ENCODE measurements at regions not wholly inside any gene's neighbourhood (a gene's known extent, or its start where the extent isn't known, plus 50 kb on each side); places are given as distances from the start of the nearest gene placed in this dataset.

DNA sequence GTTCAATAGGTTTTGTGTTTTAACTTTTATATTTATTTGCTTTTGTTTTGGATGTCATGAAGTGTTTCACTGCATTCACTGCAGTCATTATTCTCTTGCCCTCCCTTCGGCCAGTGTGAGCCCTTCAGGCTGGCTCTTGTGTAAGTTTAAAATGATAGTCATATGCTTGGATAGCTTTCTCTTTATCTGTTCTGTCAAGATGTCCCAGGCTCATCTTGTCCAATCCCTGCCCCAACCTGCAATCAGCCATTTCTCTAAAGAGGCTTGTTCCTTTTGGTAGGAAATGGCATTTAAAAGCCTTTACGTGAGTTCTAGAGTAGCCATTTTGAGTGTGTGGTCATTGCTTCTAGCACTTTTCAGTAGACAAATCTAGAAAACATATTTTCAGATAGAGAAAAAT, 238.0 kb upstream of the SLC39A10 start:
- TF ChIP-seq, protein P1, sequence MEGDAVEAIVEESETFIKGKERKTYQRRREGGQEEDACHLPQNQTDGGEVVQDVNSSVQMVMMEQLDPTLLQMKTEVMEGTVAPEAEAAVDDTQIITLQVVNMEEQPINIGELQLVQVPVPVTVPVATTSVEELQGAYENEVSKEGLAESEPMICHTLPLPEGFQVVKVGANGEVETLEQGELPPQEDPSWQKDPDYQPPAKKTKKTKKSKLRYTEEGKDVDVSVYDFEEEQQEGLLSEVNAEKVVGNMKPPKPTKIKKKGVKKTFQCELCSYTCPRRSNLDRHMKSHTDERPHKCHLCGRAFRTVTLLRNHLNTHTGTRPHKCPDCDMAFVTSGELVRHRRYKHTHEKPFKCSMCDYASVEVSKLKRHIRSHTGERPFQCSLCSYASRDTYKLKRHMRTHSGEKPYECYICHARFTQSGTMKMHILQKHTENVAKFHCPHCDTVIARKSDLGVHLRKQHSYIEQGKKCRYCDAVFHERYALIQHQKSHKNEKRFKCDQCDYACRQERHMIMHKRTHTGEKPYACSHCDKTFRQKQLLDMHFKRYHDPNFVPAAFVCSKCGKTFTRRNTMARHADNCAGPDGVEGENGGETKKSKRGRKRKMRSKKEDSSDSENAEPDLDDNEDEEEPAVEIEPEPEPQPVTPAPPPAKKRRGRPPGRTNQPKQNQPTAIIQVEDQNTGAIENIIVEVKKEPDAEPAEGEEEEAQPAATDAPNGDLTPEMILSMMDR (IDR thresholded peaks at IDR 0.05), result no peak
- H3K27ac ChIP-seq, result no peak overlapping the region
- H3K4me3 ChIP-seq (ENCODE audit: low read depth in 1 of 2, low read length in 1 of 2), result no peak overlapping the region
- H3K36me3 ChIP-seq, result no peaks in the 10 kb centered on the region
- H3K9me3 ChIP-seq, result no peaks in the 10 kb centered on the region
- no peaks in the 10 kb centered on the region for H3K27me3 ChIP-seq
- no peaks in the 10 kb centered on the region for H3K4me1 ChIP-seq (ENCODE audit: control insufficient read depth in 1 of 2, insufficient read depth in 1 of 2, low read depth in 1 of 2, low read length in 1 of 2)

DNA sequence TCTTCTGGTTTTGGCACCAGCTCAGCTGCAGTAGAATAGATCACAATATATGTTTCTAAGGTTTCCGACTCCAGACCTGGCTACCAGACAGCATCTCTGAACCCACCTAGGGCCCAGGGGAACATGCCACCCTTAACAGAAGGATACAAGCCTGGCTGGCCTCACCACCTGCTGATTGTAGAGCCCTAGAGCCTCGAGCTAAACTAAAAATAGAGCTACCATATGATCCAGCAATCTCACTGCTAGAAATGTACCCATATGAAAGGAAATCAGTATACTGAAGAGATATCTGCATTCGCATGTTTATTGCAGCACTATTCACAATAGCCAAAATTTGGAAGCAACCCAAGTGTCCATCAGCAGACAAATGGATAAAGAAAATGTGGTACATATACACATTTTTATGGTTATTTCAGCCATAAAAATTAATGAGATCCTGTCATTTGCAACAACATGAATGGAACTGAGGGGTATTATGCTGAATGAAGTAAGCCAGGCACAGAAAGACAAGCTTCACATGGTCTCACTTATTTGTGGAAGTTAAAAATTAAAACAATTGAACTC, 242.4 kb upstream of the SLC39A10 start:
- no peaks in the 10 kb centered on the region for H3K27me3 ChIP-seq
- no peaks in the 10 kb centered on the region for H3K36me3 ChIP-seq
- no peak overlapping the region for H3K27ac ChIP-seq
- H3K9me3 ChIP-seq, result no peaks in the 10 kb centered on the region
- H3K4me3 ChIP-seq (ENCODE audit: low read depth in 1 of 2, low read length in 1 of 2), result no peak overlapping the region
- TF ChIP-seq, protein P1 (IDR thresholded peaks at IDR 0.05), result no peak
- H3K4me1 ChIP-seq (ENCODE audit: control insufficient read depth in 1 of 2, insufficient read depth in 1 of 2, low read depth in 1 of 2, low read length in 1 of 2), result no peaks in the 10 kb centered on the region

DNA sequence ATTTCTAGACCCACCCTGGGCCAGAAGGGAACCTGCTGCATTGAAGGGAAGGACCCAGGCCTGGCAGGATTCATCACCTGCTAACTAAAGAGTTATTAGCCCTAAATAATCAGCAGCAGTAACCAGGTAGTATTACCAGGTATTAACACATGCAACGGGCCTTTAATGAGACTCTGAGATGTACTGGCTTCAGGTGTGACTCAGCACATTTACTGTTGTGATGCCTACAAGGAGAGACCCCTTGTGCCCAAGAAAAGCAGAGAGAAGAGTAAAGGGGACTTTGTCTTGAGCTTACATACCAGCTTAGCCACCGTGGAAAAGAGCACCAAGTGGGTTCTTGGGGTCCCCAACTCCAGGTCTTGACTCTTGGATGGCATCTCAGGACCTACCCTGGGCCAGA, 243.1 kb upstream of the SLC39A10 start:
- Histone ChIP-seq H3K27me3 (no peaks in the 10 kb centered on the region), H3K9me3 (no peaks in the 10 kb centered on the region), H3K36me3 (no peaks in the 10 kb centered on the region), H3K27ac (no peak overlapping the region), H3K4me1 (ENCODE audit: control insufficient read depth in 1 of 2, insufficient read depth in 1 of 2, low read depth in 1 of 2, low read length in 1 of 2) (no peaks in the 10 kb centered on the region), H3K4me3 (ENCODE audit: low read depth in 1 of 2, low read length in 1 of 2) (no peak overlapping the region)
- TF ChIP-seq, protein P1 (IDR thresholded peaks at IDR 0.05), result no peak

DNA sequence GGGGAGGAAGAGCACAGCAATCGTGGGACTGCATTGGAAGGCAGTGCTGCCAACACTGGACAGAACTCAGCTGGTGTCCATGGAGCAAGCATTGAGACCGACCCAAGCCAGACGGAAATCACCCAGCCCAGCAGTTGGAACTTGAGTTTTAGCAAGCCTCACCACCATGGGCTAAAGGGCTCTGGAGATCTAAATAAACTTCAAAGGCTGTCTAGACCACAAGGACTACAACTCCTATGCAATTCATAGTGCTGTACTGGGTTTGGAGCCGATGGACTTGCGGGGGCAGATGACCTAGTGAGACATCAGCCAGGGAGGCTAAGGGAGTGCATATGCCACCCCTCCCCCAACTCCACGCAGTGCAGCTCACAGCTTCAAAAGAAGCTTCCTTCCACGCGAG, 243.6 kb upstream of the SLC39A10 start:
- Histone ChIP-seq H3K27me3 (no peaks in the 10 kb centered on the region), H3K27ac (no peak overlapping the region), H3K4me1 (ENCODE audit: control insufficient read depth in 1 of 2, insufficient read depth in 1 of 2, low read depth in 1 of 2, low read length in 1 of 2) (no peaks in the 10 kb centered on the region), H3K36me3 (no peaks in the 10 kb centered on the region), H3K4me3 (ENCODE audit: low read depth in 1 of 2, low read length in 1 of 2) (no peak overlapping the region), H3K9me3 (no peaks in the 10 kb centered on the region)
- TF ChIP-seq, protein P1 (IDR thresholded peaks at IDR 0.05), result no peak

DNA sequence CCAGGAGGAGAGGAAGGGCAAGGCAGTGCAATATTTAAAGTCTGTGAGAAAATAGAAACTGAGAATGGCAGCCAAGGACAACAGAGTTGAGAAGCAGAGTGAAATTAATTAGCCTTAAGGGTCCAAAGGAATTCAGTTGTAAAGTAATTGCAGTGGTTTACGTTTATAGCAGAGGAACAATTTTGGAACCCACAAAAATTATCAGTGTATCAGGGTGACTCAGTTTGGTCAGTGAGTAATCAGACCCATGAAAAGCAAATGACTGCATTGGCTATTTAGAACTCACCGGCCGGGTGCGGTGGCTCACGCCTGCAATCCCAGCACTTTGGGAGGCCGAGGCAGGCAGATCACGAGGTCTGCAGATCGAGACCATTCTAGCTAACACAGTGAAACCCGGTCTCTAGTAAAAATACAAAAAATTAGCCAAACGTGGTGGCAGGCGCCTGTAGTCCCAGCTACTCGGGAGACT, 245.8 kb upstream of the SLC39A10 start:
- Histone ChIP-seq H3K9me3 (no peaks in the 10 kb centered on the region), H3K36me3 (no peaks in the 10 kb centered on the region), H3K4me3 (ENCODE audit: low read depth in 1 of 2, low read length in 1 of 2) (no peak overlapping the region), H3K4me1 (ENCODE audit: control insufficient read depth in 1 of 2, insufficient read depth in 1 of 2, low read depth in 1 of 2, low read length in 1 of 2) (no peaks in the 10 kb centered on the region), H3K27me3 (no peaks in the 10 kb centered on the region), H3K27ac (no peak overlapping the region)
- TF ChIP-seq, protein P1 (IDR thresholded peaks at IDR 0.05), result no peak
